HuH-7.5 (cell line): ENCODE measurements at regions not wholly inside any gene's neighbourhood (a gene's known extent, or its start where the extent isn't known, plus 50 kb on each side); places are given as distances from the start of the nearest gene placed in this dataset.

Source experiments
- DNase-seq: peaks from one replicate; pipeline ENCODE4 v3.0.0; 2011; ENCODE audit warnings: low spot score

DNA sequence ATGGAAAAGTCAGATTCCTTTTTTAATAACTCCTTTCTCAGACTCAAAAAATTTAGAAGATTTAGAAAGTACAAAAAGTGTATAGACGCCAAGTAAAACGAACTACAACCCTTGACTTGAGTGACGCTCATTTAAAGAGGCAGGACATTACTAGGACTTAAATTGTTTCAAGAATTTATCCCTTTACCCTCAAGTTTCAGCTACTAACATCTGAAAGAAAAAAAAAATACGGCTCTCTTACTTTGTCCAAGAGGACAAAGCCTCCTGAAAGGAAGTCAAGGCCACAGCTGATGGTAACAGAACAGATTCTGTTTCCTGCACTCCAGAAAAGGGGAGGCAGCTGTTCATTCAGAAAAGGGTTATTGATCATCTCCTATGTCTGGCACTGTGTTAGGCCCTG, 57.6 kb upstream of the PKDCC start:
- no peak for DNase-seq

- DNase-seq, result no peak
Measured at GRCh38 chr2:41990688-41991087, 57.1 kb upstream of the PKDCC start.

- no peak for DNase-seq
Measured at GRCh38 chr2:41992056-41992642, 55.7 kb upstream of the PKDCC start.

GRCh38 chr2:41992671-41993434, 55.0 kb upstream of the PKDCC start:
- DNase-seq, result no peak

DNA sequence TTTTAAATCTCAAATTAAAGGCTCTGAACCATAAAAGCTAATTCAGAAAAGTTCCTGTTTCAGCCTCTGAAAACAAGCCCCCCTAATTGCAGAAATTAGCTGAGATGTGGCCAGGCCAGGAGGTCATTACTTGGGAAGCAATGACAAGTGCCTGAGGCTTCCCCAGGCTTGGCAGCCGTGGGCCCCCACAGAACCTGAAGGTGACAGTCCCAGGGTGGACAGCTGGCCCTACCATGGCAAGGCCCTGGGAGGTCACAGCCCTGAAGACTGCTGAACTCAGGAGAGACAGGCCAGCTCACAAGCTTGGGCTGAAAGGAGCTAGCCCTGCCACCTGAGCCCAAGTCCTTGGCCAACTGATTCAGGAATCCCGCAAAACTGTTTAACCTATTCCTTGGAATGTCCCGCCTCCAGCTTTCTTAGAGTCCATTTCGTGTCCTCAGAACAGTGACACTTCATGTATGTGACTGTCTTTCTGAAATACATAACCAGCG, 54.3 kb upstream of the PKDCC start:
- no peak for DNase-seq

- DNase-seq, result no peak
Measured at GRCh38 chr2:41994233-41994637, 53.6 kb upstream of the PKDCC start.

DNA sequence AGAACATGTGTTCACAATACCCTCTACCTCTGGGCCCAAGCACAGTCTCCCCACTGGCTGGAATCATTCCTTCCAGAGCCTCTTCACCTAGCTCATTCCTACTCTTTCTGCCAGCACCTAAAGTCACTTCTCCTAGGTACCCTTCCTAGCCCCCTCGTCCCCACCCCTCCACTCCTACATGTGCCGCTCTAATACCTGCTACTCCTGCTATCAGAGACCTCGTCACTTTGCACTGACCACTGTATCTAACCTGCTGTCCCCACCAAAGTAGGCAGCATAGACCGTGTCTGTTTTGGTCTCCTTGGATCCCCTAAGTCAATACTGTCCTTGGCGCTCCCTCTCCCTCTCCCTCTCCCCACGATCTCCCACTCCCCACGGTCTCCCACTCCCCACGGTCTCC, 53.2 kb upstream of the PKDCC start:
- no peak for DNase-seq

GRCh38 chr2:41997561-41997960, 50.3 kb upstream of the PKDCC start:
- no peak for DNase-seq
